Neural cell (in vitro differentiated cells): ENCODE measurements at regions not wholly inside any gene's neighbourhood (a gene's known extent, or its start where the extent isn't known, plus 50 kb on each side); places are given as distances from the start of the nearest gene placed in this dataset.

ENCODE experiments used
- CTCF ChIP-seq: fragments of 450-650 bp; IDR thresholded peaks from 2 replicates; pipeline ENCODE4 v1.5.1; 2014; ENCODE audit warnings: antibody characterized with exemption, mild to moderate bottlenecking, moderate library complexity; ENCODE audit not compliant: poor library complexity, severe bottlenecking
- EZH2 ChIP-seq: fragments of 200-600, 300-800 bp; shearing (Covaris generic), sonication (generic); IDR thresholded peaks from 2 replicates; pipeline ENCODE4 v1.6.1; 2014; ENCODE audit warnings: antibody characterized with exemption, low read length, borderline replicate concordance, mild to moderate bottlenecking; ENCODE audit not compliant: insufficient read depth, poor library complexity, severe bottlenecking
- MXI1 ChIP-seq: fragments of 450-650 bp; conservative IDR thresholded peaks from 2 replicates; pipeline ENCODE4 v1.6.1; 2014; ENCODE audit warnings: antibody characterized with exemption, mild to moderate bottlenecking; ENCODE audit not compliant: poor library complexity, severe bottlenecking
- POLR2AphosphoS5 ChIP-seq: IDR thresholded peaks from 2 replicates; pipeline ENCODE4 v1.6.1; 2012
- RAD21 ChIP-seq: fragments of 450-650 bp; conservative IDR thresholded peaks from 2 replicates; pipeline ENCODE4 v1.6.1; 2014; ENCODE audit warnings: antibody characterized with exemption, mild to moderate bottlenecking, moderate library complexity
- REST ChIP-seq: IDR thresholded peaks from 2 replicates; pipeline ENCODE4 v1.6.1; 2012; ENCODE audit warnings: borderline replicate concordance
- SMC3 ChIP-seq: fragments of 450-650 bp; conservative IDR thresholded peaks from 2 replicates; pipeline ENCODE4 v1.6.1; 2014; ENCODE audit warnings: antibody characterized with exemption, mild to moderate bottlenecking, moderate library complexity; ENCODE audit not compliant: poor library complexity
- TAF1 ChIP-seq: IDR thresholded peaks from 2 replicates; pipeline ENCODE4 v1.6.1; 2012; ENCODE audit warnings: low read depth

GRCh38 chr5:67291066-67291465 lies 94.5 kb upstream of the CD180 start:
- TF ChIP-seq CTCF, result no peak
- no peak for TF ChIP-seq REST
- TF ChIP-seq EZH2, result no peak
- no peak for TF ChIP-seq POLR2AphosphoS5
- TF ChIP-seq MXI1, result no peak
- no peak for TF ChIP-seq SMC3
- no peak for TF ChIP-seq TAF1
- TF ChIP-seq RAD21, result no peak
